Left lobe of liver (tissue), 2 donors: ENCODE measurements at regions not wholly inside any gene's neighbourhood (a gene's known extent, or its start where the extent isn't known, plus 50 kb on each side); places are given as distances from the start of the nearest gene placed in this dataset.

Source experiments
- ATAC-seq: fragments of 200-7000 bp; cut with Tn5 transposase; one replicate; pipeline ENCODE4 v1.9.1; 2020; ENCODE audit warnings: mild to moderate bottlenecking, moderate library complexity
- DNase-seq: peaks from one replicate; pipeline ENCODE4 v3.0.0-alpha.2; 2020; ENCODE audit warnings: low spot score
- donor health status: DM: no; HTN: no; CAD: no; lungs with moderate emphysema.
- donor health status: DM: no; HTN: yes; CAD: no.

DNA sequence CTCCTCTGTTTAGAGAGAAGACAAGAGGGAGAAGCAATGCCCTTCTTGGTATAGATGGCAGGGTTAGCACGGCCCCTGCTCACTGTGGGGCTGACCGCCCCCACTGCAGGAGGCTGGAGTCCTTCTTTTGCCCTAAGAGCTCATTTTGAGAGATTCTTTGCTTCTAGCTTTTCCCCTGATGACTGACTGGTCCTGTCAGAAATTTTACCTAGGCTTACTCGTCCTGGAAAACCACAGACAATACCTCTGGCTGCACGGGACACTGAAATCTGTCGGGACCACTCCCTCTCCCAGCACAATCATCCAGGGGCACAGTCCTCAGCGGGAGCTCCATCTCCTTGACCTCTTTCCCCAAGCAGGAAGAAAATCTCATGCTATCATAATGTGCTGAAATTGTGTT is 143.0 kb upstream of the RGMA start:
- peak; percentile 11 for DNase-seq
- no peak for ATAC-seq

DNA sequence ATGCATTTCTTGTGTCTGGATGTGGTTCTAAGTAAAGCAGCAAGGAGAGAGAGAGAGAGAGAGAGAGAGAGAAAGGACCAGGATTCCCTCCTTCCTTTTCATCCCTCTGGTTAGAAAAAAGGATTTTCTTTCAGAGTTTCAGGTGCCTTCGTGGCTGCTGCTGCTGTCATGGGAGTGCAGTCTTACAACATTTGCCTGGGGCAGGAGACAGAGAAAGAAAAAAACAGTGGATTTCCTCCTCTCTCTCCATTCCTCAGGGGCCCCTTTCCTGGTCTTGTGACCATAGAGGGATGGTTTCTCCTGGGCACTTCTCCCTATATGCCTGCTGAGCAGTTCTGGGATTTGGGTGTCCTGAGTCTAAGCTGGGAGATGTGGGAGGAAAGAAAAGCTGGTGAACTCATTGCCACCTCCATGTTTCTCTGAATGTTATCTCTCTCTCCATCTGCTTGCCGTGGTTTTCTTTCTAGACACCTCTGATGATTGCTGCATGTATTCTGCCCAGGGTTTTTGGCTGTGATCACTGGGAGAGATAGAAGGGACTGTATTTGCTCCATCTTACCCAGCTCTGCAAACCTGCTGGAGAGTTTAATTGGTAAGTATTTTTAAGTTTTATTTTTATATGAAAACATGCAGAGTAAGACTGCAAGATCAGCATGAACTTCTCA is 142.4 kb upstream of the RGMA start:
- DNase-seq: no peak
- no peak for ATAC-seq

DNA sequence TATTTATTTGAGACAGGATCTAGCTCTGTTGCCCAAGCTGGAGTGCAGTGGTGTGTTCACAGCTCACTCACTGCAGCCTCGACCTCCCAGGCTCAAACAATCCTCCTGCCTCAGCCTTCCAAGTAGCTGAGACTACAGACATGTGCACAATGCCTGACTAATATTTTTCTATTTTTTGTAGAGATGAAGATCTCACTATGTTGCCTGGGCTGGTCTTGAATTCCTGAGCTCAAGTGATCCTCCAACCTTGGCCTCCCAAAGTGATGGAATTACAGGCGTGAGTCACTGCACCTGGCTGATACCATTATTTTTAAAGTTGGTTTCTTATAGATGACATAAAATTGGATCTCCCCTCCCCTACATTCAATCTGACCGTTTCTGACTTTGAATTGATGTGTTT is 139.5 kb upstream of the RGMA start:
- ATAC-seq: no peak

DNA sequence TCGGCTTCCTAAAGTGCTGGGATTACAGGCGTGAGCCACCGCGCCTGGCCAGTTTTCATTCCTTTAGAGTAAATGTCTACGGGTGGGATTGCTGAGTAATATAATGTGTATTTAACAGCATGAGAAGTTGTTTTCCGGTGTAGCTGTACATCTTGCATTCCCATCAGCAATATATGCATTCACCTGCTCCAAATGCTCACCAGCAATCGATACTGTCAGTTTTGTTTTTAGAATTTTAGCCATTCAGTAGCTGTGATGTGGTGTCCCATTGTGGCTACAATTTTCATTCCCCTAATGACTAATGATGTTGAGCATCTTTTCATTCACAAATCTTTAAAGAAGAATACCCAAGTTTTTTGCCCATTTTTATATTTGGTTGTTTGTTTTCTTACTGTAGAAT is 134.8 kb upstream of the RGMA start:
- no peak for ATAC-seq
- no peak for DNase-seq

More for the DNA sequence above, 139.5 kb upstream of the RGMA start:
- no peak for DNase-seq

DNA sequence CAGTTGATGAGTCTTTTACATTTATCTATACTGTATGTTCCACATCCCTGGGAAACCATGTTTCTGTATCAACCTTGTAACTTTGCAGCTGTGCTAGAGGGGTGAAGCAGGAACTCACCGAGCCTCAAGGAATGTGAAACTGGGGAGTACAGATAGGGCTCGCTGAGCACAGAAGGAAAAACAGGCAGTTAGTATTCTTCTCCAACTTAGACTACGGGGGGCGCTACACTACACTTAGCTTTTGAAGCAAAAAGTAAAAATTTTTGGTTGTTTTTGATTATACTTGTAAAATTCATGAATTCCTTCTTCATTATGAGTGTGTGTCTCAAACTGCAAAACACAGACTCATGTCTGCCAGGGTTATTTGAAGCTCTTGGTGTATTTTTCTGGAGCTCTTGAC is 132.7 kb upstream of the RGMA start:
- ATAC-seq: no peak
- DNase-seq: no peak

DNA sequence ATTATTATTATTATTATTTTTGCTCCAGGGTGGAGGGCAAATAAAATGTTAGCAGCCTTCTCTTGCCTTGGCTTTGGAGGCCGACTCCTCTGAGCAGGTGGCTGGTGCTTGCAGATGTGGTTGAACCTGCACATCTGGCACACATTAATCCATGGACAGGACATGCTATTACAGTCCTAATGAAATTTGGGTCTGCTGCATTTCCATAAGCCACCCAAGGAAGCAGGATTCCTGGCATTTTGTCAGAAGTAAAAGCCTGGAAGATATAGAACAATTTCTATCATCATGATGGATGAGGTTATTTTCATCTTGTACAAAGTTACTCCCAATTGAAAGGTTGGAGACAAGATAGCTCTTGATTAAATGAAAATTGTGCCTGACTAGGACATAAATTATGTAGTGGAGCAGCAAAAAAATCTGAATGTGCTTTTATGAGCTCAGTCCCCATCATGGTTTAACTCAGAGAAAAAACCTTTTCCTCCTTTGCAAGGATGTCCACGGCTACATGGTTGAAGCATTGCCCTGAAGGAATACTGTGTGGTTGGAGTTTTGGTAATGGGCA is 130.9 kb upstream of the RGMA start:
- no peak for DNase-seq
- no peak for ATAC-seq

DNA sequence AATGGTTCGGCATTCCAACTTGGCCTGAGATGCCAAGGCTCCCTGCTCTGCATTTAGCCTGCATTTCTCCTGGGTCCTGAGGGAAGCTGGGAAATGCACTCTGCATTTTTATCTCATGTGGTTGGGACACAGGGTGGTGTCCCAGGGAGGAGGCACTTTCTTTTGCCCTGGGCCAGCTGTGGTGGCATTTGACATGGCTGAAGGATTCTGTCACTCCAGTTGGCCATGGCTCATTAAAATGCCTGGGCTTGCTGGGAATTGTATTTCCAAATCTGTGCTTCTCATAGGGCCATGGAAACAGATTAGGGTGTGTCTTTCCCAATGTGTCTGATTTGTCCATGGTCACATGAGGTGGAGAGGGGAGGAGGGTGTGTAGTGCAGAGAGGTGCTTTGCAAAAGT is 128.3 kb upstream of the RGMA start:
- ATAC-seq (no peak), DNase-seq (no peak)

DNA sequence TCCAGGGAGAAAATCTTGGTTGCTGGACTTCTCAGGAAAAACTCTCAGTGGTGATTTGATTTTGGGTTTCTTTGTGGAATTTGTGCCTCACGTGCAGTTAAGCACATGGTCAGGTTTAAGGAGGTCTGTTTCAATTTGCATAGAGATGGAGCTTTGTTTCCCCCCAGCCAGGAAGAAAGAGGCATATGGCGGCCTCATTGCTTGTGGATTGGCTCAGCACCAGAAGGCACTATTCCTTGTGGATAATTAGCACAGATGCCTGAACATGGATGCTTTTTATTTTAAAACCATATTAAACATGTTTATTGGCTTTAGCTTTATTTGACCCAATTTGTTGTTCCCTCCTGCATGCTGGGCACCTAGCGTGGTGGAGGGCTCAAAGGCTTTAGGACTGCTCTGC is 125.1 kb upstream of the RGMA start:
- DNase-seq (no peak), ATAC-seq (no peak)

DNA sequence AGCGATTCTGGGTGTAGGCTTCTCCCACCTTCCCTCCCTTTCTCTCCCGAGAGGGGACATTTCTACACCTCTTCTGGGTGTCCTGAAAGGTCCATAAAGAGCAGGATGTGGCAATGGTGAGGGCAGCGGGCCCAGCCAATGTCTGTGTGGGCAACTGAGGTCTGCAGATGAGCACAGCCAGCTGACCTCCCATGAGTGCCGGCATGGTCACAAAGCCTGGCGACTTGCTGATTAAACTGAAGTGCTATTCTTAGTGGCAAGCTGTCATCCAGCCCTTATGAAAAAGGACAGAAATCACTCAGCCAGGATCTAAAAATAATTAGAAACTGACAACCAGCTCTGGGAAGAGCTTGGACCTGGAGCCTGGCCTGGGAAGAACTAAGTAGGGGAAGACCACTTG is 124.3 kb upstream of the RGMA start:
- DNase-seq: no peak
- no peak for ATAC-seq

DNA sequence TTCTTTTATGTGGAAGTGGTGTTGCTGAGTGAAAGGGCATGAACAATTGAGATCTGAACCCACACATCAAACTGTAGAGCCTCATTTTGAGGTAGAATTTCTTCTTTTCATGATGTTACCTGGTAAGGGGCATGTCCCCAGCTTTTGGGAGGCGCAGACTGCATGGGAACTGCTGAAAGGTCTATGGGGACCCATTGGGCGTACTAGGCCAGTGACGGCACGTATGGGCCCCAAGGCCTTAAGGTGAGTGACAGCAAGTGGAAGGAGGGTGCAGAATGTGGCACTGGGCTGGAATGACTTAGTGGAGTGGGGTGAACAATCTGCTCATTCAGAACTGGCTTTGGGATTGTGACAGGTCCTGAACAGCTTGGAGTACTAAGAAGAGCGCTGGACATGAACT is 123.6 kb upstream of the RGMA start:
- ATAC-seq: no peak
- no peak for DNase-seq

DNA sequence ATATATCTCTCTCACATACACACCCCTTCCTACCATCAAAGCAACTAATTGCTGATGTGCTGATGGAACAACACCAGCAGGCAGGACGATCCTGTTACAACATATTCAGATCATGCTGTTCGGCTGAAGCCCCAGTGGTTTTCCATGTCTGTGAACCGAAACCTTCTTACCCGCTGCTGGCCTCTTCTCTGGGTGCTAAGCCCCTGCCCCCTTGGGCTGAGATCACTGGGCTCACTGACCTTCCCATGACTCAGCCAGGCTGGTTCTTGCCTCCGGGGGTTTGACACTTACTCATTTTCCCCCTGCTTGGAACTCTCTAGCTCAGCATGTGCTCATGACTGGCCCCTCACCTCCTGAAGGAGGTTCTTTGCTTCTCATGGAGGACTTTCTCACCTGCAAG is 122.0 kb upstream of the RGMA start:
- ATAC-seq (no peak), DNase-seq (no peak)

DNA sequence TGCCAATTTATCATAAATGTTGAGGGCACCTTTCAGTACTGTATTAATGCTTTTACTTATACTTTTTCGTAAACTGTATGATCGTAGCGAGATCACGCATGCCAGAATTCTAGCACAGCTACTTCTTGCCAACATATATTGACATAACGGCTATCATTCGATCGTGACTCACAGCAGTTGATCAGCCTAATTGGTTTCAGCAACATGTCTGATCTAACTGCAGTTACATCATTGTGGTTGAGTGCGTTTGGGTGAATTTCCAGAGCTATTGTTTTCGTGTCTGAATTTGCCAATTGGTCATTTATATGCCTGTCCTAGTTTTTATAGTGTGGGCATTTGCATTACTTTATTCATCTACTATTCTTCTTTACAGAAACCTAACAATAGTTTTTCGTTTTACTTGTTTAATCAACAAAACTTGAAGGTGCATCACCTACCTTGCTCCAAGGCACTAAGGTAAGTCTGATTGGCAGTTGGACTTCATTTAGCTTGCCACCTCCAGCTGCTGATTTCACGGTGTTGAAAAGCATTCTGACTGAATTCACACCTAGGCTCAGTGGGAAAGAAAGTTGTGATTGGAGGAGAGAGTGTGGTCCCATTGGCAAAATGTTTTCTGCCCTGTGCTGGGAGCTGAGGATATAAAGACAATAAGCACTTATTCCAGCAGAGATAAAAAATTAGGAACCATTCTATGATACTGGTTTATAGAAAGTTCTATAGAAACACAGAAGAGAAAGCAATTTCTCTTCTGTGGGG is 120.9 kb upstream of the RGMA start:
- ATAC-seq (no peak), DNase-seq (no peak)

DNA sequence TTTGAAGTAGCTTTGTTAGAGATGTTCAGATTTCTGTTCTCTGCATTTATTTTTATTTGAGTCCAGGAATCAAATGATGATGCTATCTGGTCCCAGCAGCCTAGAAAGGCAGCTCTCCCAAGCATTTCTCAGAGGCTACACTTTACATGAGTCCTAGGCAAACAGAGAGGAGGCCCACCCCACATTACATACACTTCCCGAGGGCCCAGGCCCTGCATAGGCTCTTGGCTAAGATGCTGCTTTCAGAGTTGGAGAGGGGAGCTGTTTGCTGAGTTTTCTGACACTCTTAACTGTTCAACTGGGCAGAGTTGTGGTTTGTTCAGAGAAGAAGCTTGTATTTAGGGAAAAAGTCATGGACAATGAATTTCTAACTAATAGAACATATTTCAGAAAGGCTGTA is 117.9 kb upstream of the RGMA start:
- no peak for DNase-seq
- no peak for ATAC-seq

DNA sequence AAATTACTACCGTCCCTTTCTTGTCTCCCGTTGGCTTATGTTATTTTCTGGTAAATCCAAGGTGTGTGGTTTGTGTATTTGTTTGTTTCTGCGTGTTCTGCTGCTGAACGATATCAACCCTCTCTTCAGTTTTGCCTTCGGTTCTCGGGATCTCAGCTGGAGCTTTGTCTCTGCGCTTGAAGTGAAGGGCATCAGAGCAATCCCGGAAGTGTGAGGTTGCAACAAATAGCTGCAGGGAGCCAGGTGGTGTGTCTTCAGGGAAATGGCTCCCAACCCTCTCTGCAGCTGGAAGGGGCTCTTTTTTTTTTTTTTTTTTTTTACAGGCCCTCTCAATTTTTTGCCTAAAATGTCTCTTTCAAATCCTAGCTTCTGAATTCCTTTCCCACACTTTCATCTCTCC is 116.4 kb upstream of the RGMA start:
- ATAC-seq (no peak), DNase-seq (no peak)

DNA sequence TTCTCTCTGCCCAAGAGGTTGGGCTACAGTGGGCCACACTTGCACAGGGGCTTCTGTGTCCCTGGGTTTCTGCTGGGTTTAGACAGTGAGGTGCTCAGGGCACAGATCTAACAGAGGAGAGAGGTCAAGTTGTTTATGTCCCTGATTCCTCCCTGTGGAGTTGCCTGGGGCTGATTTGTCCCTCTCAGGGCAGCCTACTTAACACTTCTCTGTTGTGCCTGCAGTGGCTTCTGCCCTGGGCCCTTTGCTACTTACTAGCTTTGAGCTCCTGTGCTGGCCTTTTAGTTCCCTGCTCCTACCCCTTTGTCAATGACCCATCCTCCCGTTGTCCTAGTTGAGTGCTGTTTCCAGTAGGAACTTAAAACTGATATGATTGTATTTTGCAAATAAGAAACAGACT is 114.0 kb upstream of the RGMA start:
- DNase-seq: no peak
- ATAC-seq: no peak

DNA sequence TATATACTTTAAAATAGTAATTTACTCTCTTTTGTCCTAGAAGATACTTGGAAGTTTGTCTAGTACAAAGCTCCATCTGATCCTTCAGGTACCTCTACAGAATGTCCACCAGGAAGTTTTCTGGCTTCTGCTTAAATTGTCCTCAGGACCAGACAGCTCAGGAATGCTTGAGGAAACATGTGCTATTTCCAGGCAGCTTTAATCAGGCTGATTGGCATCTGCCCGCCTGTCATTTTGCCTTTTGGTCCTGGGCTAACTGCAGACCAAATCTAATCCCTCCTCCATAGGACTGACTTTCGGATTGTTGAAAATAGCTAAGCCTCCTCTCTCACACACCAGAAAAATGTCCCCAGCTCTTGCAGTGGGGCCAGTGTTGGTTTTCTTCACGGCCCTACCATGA is 113.4 kb upstream of the RGMA start:
- no peak for DNase-seq

DNA sequence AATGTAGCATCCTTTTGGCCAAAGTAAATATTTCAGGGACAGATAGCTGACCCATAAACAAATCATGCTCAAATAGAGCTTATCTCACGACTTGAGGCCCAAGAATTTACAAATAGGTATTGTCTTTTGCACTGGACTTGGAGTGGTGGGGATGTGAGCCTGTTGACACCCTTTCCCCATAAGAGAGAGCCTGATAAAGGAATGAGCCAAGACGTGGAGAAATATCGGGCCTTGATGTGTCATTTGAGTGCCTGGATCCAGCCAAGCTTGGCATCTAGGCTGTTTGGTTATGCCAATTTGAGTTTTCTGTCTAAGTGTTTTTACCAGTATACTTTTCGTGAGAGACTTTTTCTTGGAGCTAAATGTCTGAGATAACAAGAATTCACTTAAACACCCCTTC is 112.9 kb upstream of the RGMA start:
- no peak for DNase-seq
- ATAC-seq: no peak

More for the DNA sequence above, 113.4 kb upstream of the RGMA start:
- no peak for ATAC-seq

DNA sequence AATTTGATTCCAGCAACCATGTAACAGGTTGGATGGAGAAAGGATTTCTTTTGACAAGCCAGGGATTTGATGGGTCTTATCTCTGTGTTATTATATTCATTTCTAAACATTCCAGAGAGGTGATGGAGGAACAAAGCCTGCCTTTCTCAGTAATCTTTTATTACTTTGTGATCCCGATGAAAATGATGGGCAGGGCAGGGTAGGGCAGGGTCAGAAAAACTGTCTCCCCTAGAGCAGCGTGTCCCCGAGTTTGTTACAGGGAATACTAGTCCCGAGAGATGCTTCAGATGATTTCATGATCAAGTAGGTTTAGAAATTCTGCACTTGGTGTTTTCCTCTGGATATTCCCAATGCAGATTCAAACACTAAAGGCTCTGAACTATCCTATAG is 111.8 kb upstream of the RGMA start:
- no peak for DNase-seq
- ATAC-seq: no peak

DNA sequence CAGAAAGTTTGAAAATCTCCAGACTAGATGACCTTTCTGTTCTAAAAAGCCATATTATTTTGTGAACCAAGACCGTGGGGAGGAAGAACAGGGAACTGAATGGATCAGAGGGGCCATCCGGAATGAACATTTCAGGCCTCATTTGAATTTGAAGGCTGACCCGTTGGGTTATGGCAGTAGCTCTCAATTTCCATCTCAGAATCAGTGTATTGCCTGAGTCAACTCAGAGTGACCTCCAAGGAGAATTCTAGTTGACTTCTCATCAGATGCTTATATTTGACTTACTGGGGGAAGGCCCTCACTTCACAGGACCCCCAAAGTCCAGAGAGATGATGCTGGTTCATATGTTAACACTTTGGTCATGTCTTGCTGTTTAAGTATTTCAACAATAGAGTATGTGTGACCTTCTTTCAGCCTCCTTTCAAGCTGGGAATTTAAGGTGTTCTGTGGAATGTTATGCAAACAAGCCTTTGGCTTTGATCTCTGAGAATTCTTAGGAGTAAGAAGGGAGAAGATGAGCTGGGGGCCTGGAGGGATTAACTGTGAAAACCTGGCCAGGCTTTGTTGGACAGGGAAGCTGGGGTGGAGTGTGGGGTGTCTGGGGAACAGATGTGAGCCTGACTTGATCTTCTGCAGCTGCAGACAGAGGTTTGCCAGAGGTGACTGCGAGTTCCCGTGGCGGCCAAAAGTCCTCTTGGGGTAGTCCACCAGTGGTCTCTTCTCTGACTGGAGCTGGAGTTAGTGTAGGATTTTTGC is 111.2 kb upstream of the RGMA start:
- DNase-seq (no peak), ATAC-seq (no peak)

DNA sequence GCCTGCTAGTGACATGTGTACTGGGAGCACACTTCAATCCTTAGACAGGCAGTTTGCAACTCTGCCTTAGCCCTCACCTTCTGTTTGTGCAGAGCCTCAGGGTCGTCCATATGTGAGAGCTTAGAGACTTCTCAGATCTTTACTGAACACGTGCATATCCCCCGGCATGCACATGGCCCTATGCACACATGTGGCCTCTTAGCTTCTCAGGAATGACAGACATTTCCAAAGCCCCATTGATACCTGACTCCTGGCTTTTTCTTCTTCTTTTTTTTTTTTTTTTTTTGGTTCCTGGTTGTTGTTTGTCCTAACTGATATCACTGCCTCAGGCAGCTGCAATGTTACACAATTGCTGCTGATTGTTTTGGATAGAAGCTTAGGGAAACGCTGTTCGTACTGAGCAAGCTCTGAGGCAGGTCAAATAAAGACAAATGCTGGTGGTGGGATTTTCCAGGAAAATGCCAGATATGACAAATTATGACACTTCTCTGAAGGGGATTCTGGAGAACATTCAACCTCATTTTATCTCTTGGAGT is 107.2 kb upstream of the RGMA start:
- ATAC-seq (no peak), DNase-seq (no peak)

DNA sequence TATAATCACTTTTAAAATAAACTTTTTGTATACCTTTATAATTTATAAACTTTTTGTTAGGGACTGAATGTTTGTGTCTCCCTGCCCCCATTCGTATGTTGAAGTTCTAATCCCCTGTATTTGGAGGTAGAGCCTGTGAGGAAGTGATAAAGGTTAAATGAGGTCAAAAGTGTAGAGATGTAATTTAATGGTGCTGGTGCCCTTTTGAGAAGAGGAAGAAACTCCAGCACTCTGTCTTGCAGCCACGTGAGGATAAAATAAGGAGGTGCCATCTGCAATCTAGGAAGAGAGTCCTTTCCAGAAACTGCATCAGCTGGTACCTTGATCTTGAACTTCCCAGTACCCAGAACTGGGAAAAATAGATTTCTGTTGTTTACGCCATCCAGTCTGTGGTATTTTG is 106.1 kb upstream of the RGMA start:
- no peak for DNase-seq
- no peak for ATAC-seq

DNA sequence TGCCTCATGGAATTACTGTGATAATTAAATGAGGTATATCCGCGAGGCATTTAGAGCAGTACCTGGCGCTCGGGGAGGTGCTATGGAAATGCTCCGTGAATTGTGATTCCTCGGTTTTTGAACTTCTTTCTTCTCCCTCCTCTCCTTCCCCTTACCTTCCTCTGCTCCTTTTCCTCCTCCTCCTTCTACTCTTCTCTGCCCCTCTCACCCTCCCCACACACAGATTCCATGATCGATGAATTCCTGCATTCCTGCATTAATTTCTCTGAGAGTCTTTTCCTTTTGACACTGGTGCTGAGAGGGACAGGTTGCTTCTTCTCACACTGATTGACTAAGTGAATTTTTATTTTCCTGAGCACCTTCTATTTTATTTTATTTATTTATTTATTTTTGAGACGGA is 101.2 kb upstream of the RGMA start:
- no peak for DNase-seq
- ATAC-seq: no peak
